ENCODE measurements at regions not wholly inside any gene's neighbourhood (a gene's known extent, or its start where the extent isn't known, plus 50 kb on each side); places are given as distances from the start of the nearest gene placed in this dataset.

- Histone ChIP-seq H3K4me1 (no peaks in the 10 kb centered on the region), H3K27ac (no peak overlapping the region), H3K4me3 (no peak overlapping the region), H3K36me3 (no peaks in the 10 kb centered on the region), H3K27me3 (ENCODE audit: low read depth) (no peaks in the 10 kb centered on the region), H3K9me3 (no peaks in the 10 kb centered on the region)
- DNase-seq (no peak), ATAC-seq (no peak)
- intact Hi-C loops (cut with DNase I): no loop called here
- TF ChIP-seq, protein P1, sequence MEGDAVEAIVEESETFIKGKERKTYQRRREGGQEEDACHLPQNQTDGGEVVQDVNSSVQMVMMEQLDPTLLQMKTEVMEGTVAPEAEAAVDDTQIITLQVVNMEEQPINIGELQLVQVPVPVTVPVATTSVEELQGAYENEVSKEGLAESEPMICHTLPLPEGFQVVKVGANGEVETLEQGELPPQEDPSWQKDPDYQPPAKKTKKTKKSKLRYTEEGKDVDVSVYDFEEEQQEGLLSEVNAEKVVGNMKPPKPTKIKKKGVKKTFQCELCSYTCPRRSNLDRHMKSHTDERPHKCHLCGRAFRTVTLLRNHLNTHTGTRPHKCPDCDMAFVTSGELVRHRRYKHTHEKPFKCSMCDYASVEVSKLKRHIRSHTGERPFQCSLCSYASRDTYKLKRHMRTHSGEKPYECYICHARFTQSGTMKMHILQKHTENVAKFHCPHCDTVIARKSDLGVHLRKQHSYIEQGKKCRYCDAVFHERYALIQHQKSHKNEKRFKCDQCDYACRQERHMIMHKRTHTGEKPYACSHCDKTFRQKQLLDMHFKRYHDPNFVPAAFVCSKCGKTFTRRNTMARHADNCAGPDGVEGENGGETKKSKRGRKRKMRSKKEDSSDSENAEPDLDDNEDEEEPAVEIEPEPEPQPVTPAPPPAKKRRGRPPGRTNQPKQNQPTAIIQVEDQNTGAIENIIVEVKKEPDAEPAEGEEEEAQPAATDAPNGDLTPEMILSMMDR (IDR thresholded peaks at IDR 0.05): no peak
Measured at GRCh38 chr9:108286638-108287206, 569.1 kb downstream of the ACTL7B start.

DNA sequence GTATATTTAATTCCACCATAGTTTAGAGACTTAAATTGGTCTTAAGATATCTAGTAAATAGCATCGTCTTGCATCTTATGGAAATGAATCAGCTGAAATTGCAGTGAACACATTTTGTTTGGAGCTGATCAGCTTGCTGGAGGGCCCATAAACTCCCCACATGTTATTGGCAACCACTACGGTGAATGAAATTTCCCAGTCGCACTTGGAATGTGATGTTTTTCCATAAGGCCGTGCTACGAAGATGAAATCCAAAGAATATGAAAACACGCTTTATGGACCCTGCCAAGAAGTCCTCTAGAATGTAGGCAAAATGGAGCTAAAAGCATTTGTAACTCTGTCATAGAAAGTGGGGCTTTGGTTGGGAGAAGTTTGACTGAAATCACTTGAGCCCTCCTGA is 572.1 kb downstream of the ACTL7B start:
- Histone ChIP-seq H3K36me3 (no peaks in the 10 kb centered on the region), H3K4me3 (no peak overlapping the region), H3K27me3 (ENCODE audit: low read depth) (no peaks in the 10 kb centered on the region), H3K4me1 (no peaks in the 10 kb centered on the region), H3K27ac (no peak overlapping the region), H3K9me3 (no peaks in the 10 kb centered on the region)
- intact Hi-C loops (cut with DNase I): no loop called here
- TF ChIP-seq, protein P1 (IDR thresholded peaks at IDR 0.05): no peak
- ATAC-seq (no peak), DNase-seq (no peak)

- Histone ChIP-seq H3K4me1 (no peaks in the 10 kb centered on the region), H3K27me3 (ENCODE audit: low read depth) (no peaks in the 10 kb centered on the region), H3K27ac (no peak overlapping the region), H3K36me3 (no peaks in the 10 kb centered on the region), H3K4me3 (no peak overlapping the region), H3K9me3 (no peaks in the 10 kb centered on the region)
- TF ChIP-seq, protein P1 (IDR thresholded peaks at IDR 0.05): peak; percentile 30
- ATAC-seq (no peak), DNase-seq (no peak)
- intact Hi-C loops (cut with DNase I): no loop called here
Measured at GRCh38 chr9:108282872-108283271, 572.9 kb downstream of the ACTL7B start.

DNA sequence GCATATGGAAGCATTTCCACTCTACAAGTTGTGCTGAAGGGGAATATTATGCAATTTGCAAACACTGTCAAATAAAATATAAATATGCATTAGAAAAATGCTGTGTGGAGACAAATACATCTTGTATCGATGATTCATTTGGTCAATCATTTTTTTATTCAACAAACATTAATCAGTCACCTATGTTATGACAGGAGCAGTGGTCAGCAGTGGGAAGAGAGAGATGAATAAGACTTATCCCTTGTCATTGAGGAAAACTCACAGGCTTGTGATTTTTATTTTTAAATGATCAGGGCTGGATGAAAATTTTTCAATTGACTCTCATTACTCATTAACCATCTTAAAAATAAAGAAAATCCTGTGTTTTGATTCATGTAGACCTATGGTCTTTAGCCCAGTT is 574.1 kb downstream of the ACTL7B start:
- Histone ChIP-seq H3K4me1 (no peaks in the 10 kb centered on the region), H3K36me3 (no peaks in the 10 kb centered on the region), H3K9me3 (no peaks in the 10 kb centered on the region), H3K4me3 (no peak overlapping the region), H3K27me3 (ENCODE audit: low read depth) (no peaks in the 10 kb centered on the region), H3K27ac (no peak overlapping the region)
- TF ChIP-seq, protein P1 (IDR thresholded peaks at IDR 0.05): no peak
- no peak for ATAC-seq
- DNase-seq: no peak
- intact Hi-C loops (cut with DNase I): no loop called here

DNA sequence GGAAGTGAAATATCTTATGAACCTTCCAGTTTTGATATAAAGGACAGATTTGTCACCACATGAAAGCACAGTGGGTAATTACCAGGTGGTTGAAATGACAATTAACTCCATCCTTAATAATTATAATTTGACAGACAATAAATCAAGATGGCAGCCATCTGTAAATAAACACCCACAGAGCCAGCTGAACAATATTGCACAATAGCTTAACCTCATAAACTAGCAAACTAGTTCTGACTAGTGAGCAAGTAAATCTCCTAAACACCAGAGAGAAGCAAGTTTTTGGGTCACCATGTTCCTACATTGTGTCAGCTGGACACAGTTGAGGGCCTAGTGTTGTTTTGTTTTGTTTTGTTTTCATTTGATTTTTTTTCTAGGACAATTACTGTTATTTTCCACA is 577.4 kb downstream of the ACTL7B start:
- TF ChIP-seq, protein P1 (IDR thresholded peaks at IDR 0.05): no peak
- DNase-seq: no peak
- no peak overlapping the region for H3K4me3 ChIP-seq
- no peak for ATAC-seq
- no peaks in the 10 kb centered on the region for H3K27me3 ChIP-seq (ENCODE audit: low read depth)
- H3K4me1 ChIP-seq: no peaks in the 10 kb centered on the region
- H3K36me3 ChIP-seq: no peaks in the 10 kb centered on the region
- intact Hi-C loops (cut with DNase I): no loop called here
- no peaks in the 10 kb centered on the region for H3K9me3 ChIP-seq
- H3K27ac ChIP-seq: no peak overlapping the region

- no peak for DNase-seq
- H3K27me3 ChIP-seq (ENCODE audit: low read depth): no peaks in the 10 kb centered on the region
- TF ChIP-seq, protein P1 (IDR thresholded peaks at IDR 0.05): no peak
- no peak overlapping the region for H3K4me3 ChIP-seq
- H3K4me1 ChIP-seq: peaks cover 3% of the 10 kb centered on the region
- no peaks in the 10 kb centered on the region for H3K9me3 ChIP-seq
- intact Hi-C loops (cut with DNase I): no loop called here
- H3K27ac ChIP-seq: no peak overlapping the region
- ATAC-seq: no peak
- H3K36me3 ChIP-seq: no peaks in the 10 kb centered on the region
Measured at GRCh38 chr9:108277216-108277615, 578.6 kb downstream of the ACTL7B start.

All from lower lobe of right lung (tissue), 2 donors.